ENCODE measurements at regions not wholly inside any gene's neighbourhood (a gene's known extent, or its start where the extent isn't known, plus 50 kb on each side); places are given as distances from the start of the nearest gene placed in this dataset.

- TF ChIP-seq, protein P1, sequence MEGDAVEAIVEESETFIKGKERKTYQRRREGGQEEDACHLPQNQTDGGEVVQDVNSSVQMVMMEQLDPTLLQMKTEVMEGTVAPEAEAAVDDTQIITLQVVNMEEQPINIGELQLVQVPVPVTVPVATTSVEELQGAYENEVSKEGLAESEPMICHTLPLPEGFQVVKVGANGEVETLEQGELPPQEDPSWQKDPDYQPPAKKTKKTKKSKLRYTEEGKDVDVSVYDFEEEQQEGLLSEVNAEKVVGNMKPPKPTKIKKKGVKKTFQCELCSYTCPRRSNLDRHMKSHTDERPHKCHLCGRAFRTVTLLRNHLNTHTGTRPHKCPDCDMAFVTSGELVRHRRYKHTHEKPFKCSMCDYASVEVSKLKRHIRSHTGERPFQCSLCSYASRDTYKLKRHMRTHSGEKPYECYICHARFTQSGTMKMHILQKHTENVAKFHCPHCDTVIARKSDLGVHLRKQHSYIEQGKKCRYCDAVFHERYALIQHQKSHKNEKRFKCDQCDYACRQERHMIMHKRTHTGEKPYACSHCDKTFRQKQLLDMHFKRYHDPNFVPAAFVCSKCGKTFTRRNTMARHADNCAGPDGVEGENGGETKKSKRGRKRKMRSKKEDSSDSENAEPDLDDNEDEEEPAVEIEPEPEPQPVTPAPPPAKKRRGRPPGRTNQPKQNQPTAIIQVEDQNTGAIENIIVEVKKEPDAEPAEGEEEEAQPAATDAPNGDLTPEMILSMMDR (IDR thresholded peaks at IDR 0.05), result no peak
- TF ChIP-seq POLR2A (IDR thresholded peaks at IDR 0.05), result no peak
These were observed 1237.8 kb downstream of the SUCLG1 start for GRCh38 chr2:83221258-83221657.

All from heart left ventricle (tissue), 13 donors.